SK-N-MC (cell line): ENCODE measurements at regions not wholly inside any gene's neighbourhood (a gene's known extent, or its start where the extent isn't known, plus 50 kb on each side); places are given as distances from the start of the nearest gene placed in this dataset.

Experiments
- DNase-seq: peaks from one replicate; pipeline ENCODE4 v3.0.0-alpha.2; 2011; ENCODE audit warnings: low read depth, low spot score
- H3K27ac ChIP-seq: fragments of 200-600 bp; sonication (generic); 2 replicates; pipeline ENCODE4 v1.5.1; 2016; ENCODE audit warnings: mixed run types
- H3K36me3 ChIP-seq: fragments of 200-600 bp; sonication (generic); 2 replicates; pipeline ENCODE4 v1.6.1; 2017; ENCODE audit warnings: antibody characterized with exemption, low read length, mixed read lengths; ENCODE audit not compliant: insufficient read depth
- H3K4me3 ChIP-seq: fragments of 200-600 bp; sonication (generic); 2 replicates; pipeline ENCODE4 v1.5.1; 2016
- H3K9ac ChIP-seq: fragments of 200-600 bp; sonication (generic); 2 replicates; pipeline ENCODE4 v1.8.0; 2017; ENCODE audit warnings: mixed run types, mixed read lengths; ENCODE audit not compliant: insufficient read length
- H3K9me3 ChIP-seq: fragments of 200-600 bp; sonication (generic); 2 replicates; pipeline ENCODE4 v1.6.1; 2017; ENCODE audit warnings: low read depth, mild to moderate bottlenecking, antibody characterized with exemption, low read length, moderate library complexity, mixed read lengths
- EZH2 ChIP-seq: fragments of 200-600 bp; sonication (generic); IDR thresholded peaks from one replicate; pipeline ENCODE4 v1.6.1; 2017; ENCODE audit warnings: antibody characterized with exemption
- FOXP2 ChIP-seq: optimal IDR thresholded peaks from 2 replicates; pipeline ENCODE3; 2011; ENCODE audit warnings: mild to moderate bottlenecking, moderate library complexity; ENCODE audit not compliant: insufficient read depth; ENCODE audit errors: extremely low read length, control extremely low read depth
- POLR2AphosphoS5 ChIP-seq: IDR thresholded peaks from 2 replicates; pipeline ENCODE4 v1.6.1; 2012; ENCODE audit warnings: mild to moderate bottlenecking, low read depth, low read length, borderline replicate concordance

DNA sequence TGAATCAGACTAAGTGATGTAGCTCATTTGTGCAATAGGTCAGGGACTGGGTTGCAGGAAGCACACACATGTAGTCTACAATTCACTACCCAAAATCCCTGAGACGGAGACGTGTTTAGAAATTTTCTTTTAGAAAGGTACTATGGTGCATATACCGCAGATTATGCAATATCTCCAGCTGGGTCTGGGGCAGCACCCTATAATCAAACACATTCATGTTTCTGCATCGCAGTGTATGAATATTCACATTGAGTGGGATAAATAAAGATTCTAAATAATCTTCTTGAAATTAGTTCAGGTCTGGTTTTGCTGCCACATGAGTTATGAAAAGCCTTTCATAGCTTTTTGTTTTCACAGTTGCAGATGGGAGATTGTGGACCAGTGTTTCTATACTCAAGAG lies 395.7 kb upstream of the FANCL start:
- H3K9ac ChIP-seq: no peak overlapping the region
- DNase-seq: no peak
- H3K36me3 ChIP-seq: no peaks in the 10 kb centered on the region
- no peak overlapping the region for H3K4me3 ChIP-seq
- H3K27ac ChIP-seq: no peak overlapping the region
- TF ChIP-seq EZH2: no peak
- no peak for TF ChIP-seq FOXP2
- no peak for TF ChIP-seq POLR2AphosphoS5
- no peaks in the 10 kb centered on the region for H3K9me3 ChIP-seq

DNA sequence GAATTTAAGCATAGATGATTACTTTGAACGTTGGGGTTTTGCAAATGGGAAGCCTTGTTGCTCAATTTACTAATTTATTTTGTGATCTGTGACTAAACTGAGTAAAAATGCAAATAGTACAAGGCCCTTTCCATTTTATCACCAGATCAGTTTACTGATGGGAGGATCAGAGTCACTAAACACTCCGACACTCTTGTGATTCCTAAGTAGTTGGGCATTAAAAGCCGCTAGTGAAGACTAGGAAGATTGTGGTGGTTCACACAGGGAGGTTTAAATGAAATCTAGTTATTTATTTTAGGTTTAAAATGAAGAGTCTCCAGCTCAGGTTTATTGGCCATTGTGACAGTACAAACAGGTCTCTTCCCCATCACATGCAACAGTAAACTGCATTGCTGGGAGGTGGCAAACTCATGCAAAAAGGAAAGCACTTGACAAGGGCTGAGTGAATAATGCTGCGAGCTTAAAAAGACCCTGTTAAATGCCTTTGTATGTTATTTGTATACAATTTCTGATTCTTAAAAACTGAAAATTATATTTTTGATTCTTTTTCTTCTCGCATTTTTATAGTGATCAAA lies 394.8 kb upstream of the FANCL start:
- no peak overlapping the region for H3K27ac ChIP-seq

DNA sequence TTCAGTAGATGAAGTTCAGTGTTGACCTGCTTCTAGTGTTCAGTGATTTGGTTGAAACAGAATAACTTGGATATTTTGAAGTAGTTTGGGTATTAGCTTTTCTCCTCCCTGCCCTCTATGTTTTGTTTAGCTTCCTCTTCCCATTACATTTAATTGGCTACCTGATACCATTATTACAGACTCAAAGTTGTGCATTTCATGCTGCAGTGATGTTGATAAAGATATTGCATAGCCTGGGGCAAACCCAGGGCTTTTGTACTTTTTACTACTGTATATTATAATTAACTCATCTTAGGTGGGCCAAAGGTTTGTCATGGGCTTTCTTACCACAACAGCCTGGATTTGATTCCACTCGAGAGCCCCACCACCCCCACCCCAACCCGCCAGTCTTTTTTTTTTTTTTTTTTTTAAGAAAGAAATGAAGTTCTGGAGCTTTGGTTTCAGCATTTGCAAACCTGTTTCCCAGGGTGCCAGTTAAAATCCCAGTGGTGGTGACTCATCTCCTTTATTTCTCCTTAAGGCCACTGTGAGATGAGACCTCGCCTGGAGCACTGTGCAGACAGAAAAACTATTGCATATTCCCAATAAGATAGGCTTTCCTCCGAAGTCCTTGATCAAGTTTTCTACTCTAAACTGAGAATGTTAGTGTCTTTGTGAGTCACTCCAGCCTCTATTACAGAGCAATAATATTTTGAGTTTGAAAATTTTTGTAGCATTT lies 393.7 kb upstream of the FANCL start:
- Histone ChIP-seq H3K27ac (no peak overlapping the region), H3K36me3 (no peaks in the 10 kb centered on the region), H3K9me3 (no peaks in the 10 kb centered on the region), H3K9ac (no peak overlapping the region), H3K4me3 (no peak overlapping the region)
- TF ChIP-seq EZH2 (no peak), FOXP2 (no peak), POLR2AphosphoS5 (no peak)
- DNase-seq: no peak

More for the DNA sequence above, 394.8 kb upstream of the FANCL start:
- Histone ChIP-seq H3K9ac (no peak overlapping the region), H3K4me3 (no peak overlapping the region), H3K9me3 (no peaks in the 10 kb centered on the region), H3K36me3 (no peaks in the 10 kb centered on the region)
- TF ChIP-seq POLR2AphosphoS5 (no peak), EZH2 (no peak), FOXP2 (no peak)
- no peak for DNase-seq

DNA sequence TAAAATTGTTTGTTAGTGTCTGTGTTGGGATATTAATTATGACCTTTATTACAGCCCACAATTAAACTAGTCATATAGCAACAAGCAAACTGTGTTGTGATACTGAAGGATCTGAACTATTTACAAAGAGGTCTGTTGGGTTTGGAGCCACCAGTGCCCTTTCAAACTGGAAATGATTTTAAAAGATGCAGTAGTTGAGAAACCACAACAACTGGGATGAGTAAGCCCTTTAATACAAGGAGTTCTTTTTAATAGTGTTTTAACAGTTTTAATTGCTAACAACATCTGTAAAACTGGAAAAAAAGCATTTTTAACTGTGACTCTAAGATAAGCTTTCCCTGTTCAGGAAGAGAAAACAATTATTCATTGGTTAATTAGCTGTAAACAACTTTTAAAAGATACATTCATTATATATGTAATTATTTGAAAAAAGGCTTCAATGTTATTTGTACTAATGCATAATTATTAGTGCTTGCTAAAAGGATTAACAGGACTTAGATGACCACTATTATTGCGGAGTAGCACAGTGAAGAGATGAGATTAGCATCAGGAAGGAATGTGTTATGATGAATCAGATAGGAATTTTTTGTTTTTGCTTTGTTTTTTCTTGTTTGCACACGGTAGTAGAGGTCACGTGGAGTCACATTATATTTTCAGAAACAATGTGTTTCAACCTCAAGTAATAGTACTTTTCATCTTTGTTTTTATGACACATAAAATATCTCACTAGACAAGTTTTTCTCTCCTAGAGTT lies 392.7 kb upstream of the FANCL start:
- Histone ChIP-seq H3K27ac (no peak overlapping the region), H3K36me3 (no peaks in the 10 kb centered on the region), H3K9ac (no peak overlapping the region), H3K4me3 (no peak overlapping the region), H3K9me3 (no peaks in the 10 kb centered on the region)
- no peak for DNase-seq
- no peak for TF ChIP-seq FOXP2
- no peak for TF ChIP-seq POLR2AphosphoS5
- TF ChIP-seq EZH2: no peak

DNA sequence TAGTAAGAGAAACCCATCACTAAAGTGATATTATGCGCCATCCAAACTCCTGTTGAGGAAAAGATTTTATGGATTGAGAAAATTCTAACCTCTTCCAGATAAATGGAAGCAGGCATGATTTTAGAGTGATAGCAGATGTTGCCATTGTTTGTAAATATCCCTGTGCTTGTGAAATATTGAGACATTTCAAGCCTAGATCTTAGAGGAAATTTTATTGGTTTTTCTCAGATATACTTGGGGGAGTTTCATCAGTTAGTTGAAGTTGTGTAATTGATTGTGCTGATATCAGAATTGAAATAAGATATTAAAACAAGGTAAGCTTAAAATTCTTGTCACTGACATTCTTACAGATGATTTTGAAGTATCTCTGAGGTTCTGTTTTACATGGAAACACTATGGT lies 390.9 kb upstream of the FANCL start:
- Histone ChIP-seq H3K9ac (no peak overlapping the region), H3K27ac (no peak overlapping the region), H3K4me3 (no peak overlapping the region), H3K9me3 (no peaks in the 10 kb centered on the region), H3K36me3 (no peaks in the 10 kb centered on the region)
- TF ChIP-seq EZH2: no peak
- no peak for TF ChIP-seq POLR2AphosphoS5
- no peak for TF ChIP-seq FOXP2
- no peak for DNase-seq

DNA sequence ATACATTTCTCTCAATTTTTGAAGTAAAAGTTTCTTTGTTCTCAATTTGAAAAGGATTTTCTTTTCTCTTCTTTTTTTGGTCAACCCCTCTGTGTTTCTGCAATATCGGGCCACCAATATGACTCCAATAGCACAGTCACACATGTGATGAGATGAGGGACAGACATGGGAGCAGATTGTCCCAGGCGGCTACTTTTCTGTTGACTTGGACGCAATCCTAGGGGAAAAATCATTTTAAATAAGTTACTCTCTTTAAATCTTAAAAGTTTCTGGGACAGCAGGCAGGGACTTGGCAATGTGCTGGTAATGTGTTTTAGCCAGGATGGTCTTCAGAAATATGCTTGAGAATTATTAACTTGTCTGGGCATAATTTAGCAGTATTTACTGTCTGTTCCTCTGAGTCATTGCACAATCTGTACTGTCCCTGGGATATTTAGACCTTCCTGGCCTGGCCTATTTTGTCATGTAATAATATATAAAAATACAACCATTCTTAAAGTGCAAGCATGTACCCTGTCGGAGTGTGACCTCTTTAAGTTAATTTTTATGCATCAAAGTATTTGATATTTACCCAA lies 388.5 kb upstream of the FANCL start:
- no peak for TF ChIP-seq EZH2
- TF ChIP-seq FOXP2: no peak
- no peak for TF ChIP-seq POLR2AphosphoS5

DNA sequence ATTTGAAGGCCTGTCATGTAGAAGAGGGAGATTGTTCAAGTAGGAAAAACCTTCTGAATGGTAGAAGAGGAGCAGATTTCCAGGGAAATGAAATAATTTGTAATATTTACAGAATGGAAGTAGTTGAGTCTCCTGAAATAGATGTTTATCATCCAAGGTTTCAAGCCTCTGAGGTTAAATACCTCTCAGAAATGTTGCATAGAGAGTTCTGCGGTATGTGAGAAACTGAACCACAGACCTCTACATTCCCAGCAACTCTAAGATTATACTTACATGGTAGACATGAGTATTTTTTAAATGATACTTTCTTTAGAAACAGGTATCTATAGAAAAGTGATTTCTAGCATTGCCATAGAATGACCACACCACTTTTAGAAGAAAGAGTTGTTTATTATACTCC lies 379.8 kb upstream of the FANCL start:
- Histone ChIP-seq H3K9ac (no peak overlapping the region), H3K27ac (no peak overlapping the region), H3K36me3 (no peaks in the 10 kb centered on the region), H3K4me3 (no peak overlapping the region), H3K9me3 (no peaks in the 10 kb centered on the region)
- TF ChIP-seq FOXP2 (no peak), EZH2 (no peak), POLR2AphosphoS5 (no peak)
- DNase-seq: no peak

More for the DNA sequence above, 388.5 kb upstream of the FANCL start:
- Histone ChIP-seq H3K27ac (no peak overlapping the region), H3K4me3 (no peak overlapping the region), H3K9ac (no peak overlapping the region), H3K36me3 (no peaks in the 10 kb centered on the region), H3K9me3 (no peaks in the 10 kb centered on the region)
- DNase-seq: no peak

DNA sequence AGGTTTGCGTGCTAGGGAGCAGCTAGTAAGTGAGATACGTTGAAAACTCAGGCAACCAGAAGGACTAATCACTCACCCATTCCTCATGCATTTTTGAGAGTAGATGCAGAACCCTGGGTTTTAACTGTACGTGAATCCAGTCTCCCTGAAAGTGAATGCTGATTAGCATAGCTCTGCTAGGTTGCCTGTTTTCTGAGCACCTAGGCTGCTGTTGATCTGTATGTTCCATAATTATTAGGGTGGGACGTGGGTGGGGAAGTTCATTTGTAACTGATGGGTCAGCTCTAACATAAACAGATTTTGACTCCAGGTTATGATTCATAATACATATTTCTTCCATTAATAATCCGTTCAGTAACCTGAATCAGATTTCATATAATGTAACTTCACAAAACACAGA lies 379.0 kb upstream of the FANCL start:
- H3K36me3 ChIP-seq: no peaks in the 10 kb centered on the region
- H3K27ac ChIP-seq: no peak overlapping the region

More for the DNA sequence above, 379.0 kb upstream of the FANCL start:
- Histone ChIP-seq H3K9me3 (no peaks in the 10 kb centered on the region), H3K4me3 (no peak overlapping the region), H3K9ac (no peak overlapping the region)
- DNase-seq: no peak
- TF ChIP-seq FOXP2 (no peak), EZH2 (no peak), POLR2AphosphoS5 (no peak)
